HEK293T (cell line): ENCODE measurements at regions not wholly inside any gene's neighbourhood (a gene's known extent, or its start where the extent isn't known, plus 50 kb on each side); places are given as distances from the start of the nearest gene placed in this dataset.

Experiments used
- CTCF ChIA-PET: fragments of 350-600 bp; formaldehyde crosslinking; extraction: SDS; loops from one replicate; lab custom pipeline; 2021; ENCODE audit warnings: antibody characterized with exemption, inconsistent platforms; lab: Yijun Ruan, JAX
- POLR2A ChIA-PET: fragments of 350-600 bp; formaldehyde crosslinking; extraction: SDS; loops from one replicate; lab custom pipeline; 2020; ENCODE audit warnings: antibody characterized with exemption, inconsistent platforms; lab: Yijun Ruan, JAX
- DNase-seq: peaks from one replicate; pipeline ENCODE4 v3.0.0; 2012; ENCODE audit warnings: mixed read lengths; ENCODE audit errors: extremely low spot score
- ARNT ChIP-seq: fragments of 450-650 bp; IDR thresholded peaks from 2 replicates; pipeline ENCODE4 v1.6.1; 2017; ENCODE audit warnings: mild to moderate bottlenecking
- BHLHE40 ChIP-seq: fragments of 450-650 bp; IDR thresholded peaks from 2 replicates; pipeline ENCODE4 v1.6.1; 2016; ENCODE audit warnings: mild to moderate bottlenecking, moderate library complexity, borderline replicate concordance
- CTBP1 ChIP-seq: fragments of 450-650 bp; IDR thresholded peaks from 2 replicates; pipeline ENCODE4 v1.6.1; 2016; ENCODE audit warnings: borderline replicate concordance
- ELF4 ChIP-seq: fragments of 450-650 bp; IDR thresholded peaks from 2 replicates; pipeline ENCODE4 v1.6.1; 2017; ENCODE audit warnings: antibody characterized with exemption
- FOXA1 ChIP-seq: fragments of 450-650 bp; IDR thresholded peaks from 2 replicates; pipeline ENCODE4 v1.6.1; 2016; ENCODE audit warnings: mild to moderate bottlenecking
- FOXK2 ChIP-seq: fragments of 450-650 bp; IDR thresholded peaks from 2 replicates; pipeline ENCODE4 v1.6.1; 2016; ENCODE audit warnings: mild to moderate bottlenecking
- FOXM1 ChIP-seq: fragments of 450-650 bp; IDR thresholded peaks from 2 replicates; pipeline ENCODE4 v1.6.1; 2017; ENCODE audit warnings: mild to moderate bottlenecking, borderline replicate concordance
- HDGF ChIP-seq: fragments of 450-650 bp; IDR thresholded peaks from 2 replicates; pipeline ENCODE4 v1.6.1; 2017; ENCODE audit warnings: antibody characterized with exemption, borderline replicate concordance
- L3MBTL2 ChIP-seq: fragments of 450-650 bp; conservative IDR thresholded peaks from 2 replicates; pipeline ENCODE4 v1.6.1; 2016; ENCODE audit warnings: mild to moderate bottlenecking
- LEF1 ChIP-seq: fragments of 450-650 bp; IDR thresholded peaks from 2 replicates; pipeline ENCODE4 v1.6.1; 2017; ENCODE audit warnings: mild to moderate bottlenecking, borderline replicate concordance
- NFRKB ChIP-seq: fragments of 450-650 bp; IDR thresholded peaks from 2 replicates; pipeline ENCODE4 v1.6.1; 2016; ENCODE audit warnings: mild to moderate bottlenecking, moderate library complexity
- PKNOX1 ChIP-seq: fragments of 450-650 bp; IDR thresholded peaks from 2 replicates; pipeline ENCODE4 v1.6.1; 2016
- SP1 ChIP-seq: fragments of 450-650 bp; IDR thresholded peaks from 2 replicates; pipeline ENCODE4 v1.6.1; 2017
- SUZ12 ChIP-seq: fragments of 450-650 bp; IDR thresholded peaks from 2 replicates; pipeline ENCODE4 v1.6.1; 2016; ENCODE audit warnings: mild to moderate bottlenecking
- TARDBP ChIP-seq: fragments of 450-650 bp; IDR thresholded peaks from 2 replicates; pipeline ENCODE4 v1.6.1; 2016
- ZNF384 ChIP-seq: fragments of 450-650 bp; IDR thresholded peaks from 2 replicates; pipeline ENCODE4 v1.6.1; 2016

DNA sequence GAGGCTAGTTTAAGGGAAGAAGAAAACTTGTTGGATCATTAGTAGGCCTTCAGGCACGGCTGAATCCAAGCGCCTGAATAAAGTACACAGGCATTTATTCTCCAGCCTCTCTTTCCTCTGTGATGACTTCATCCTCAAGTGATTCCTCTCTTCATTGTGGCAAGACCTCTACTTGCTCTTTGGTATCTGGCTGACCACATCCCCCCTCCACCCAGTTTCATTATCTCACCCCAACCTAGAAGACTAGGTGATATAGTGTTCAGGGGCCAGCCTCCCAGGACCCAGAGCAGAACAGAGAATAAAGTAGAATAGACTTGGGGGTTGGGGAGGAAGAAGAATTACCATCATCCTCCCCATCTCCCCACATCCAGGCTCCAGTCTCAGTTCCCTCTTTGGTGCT is 189.3 kb downstream of the MIAT start:
- DNase-seq, result no peak
- ChIA-PET POLR2A (no interaction called here), CTCF (no interaction called here)
- TF ChIP-seq ZNF384 (no peak), ARNT (no peak), ELF4 (no peak), FOXK2 (no peak)

DNA sequence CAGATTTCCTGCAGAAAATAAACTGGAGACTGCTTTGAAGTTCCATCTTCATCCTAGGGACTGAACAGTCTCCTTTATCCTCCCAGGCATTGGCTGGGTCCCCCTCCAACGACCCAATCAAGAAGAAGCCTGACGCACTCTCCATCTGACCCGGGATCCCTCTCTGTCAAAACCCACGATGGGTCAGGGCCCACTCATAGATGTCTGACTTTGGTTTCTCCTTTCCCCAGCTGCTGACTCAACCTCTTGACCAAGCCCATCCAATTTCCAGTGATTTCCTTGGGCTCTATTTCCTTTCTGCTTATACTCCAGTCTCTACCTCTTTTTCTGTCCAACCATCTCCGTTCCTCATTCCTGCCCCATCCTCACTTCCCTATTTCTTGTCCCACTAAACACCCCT is 189.7 kb downstream of the MIAT start:
- DNase-seq, result no peak
- no peak for TF ChIP-seq ELF4
- TF ChIP-seq FOXM1, result no peak
- TF ChIP-seq L3MBTL2, result no peak
- no peak for TF ChIP-seq SP1
- no peak for TF ChIP-seq PKNOX1
- TF ChIP-seq CTBP1, result no peak
- no peak for TF ChIP-seq ZNF384
- no peak for TF ChIP-seq FOXA1
- no peak for TF ChIP-seq NFRKB
- TF ChIP-seq LEF1, result no peak
- no peak for TF ChIP-seq FOXK2
- TF ChIP-seq SUZ12, result no peak
- TF ChIP-seq HDGF, result no peak
- TF ChIP-seq BHLHE40, result no peak
- no peak for TF ChIP-seq ARNT
- TF ChIP-seq TARDBP, result no peak
- POLR2A ChIA-PET, result no interaction called here
- CTCF ChIA-PET, result no interaction called here

DNA sequence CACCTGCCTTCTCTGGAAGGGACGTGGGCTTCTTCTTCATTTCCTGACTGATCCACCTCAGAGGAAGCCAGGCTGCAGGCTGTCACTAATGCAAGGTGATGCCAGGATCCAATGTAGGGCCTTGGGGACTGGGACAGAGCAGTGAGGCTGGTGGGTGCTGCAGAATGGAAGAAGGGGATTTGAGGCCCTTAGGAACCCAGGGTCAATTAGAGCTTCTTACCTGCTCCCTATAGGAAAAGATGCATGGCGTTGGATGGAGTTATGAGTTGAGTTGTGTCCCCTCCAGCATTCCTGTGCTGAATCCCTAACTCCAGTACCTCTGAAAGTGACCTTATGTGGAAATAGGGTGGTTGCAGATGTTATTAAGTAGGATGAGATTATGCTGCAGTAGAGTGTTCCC is 190.4 kb downstream of the MIAT start:
- POLR2A ChIA-PET, result no interaction called here
- CTCF ChIA-PET, result interaction anchor here (0.7 kb wide), 1 partner anchor 14 kb away, joined by 3 read pairs; no protein-coding TSS in a partner anchor
- no peak for DNase-seq
- TF ChIP-seq ZNF384 (no peak), ELF4 (no peak), SUZ12 (no peak), PKNOX1 (no peak), NFRKB (no peak), L3MBTL2 (no peak), BHLHE40 (no peak), FOXA1 (no peak), CTBP1 (no peak), SP1 (no peak), ARNT (no peak), FOXM1 (no peak), FOXK2 (no peak), HDGF (no peak), LEF1 (no peak), TARDBP (no peak)

- TF ChIP-seq TARDBP, result no peak
- TF ChIP-seq PKNOX1, result no peak
- TF ChIP-seq CTBP1, result no peak
- no peak for TF ChIP-seq ARNT
- no peak for TF ChIP-seq HDGF
- no peak for TF ChIP-seq BHLHE40
- TF ChIP-seq SUZ12, result no peak
- TF ChIP-seq NFRKB, result no peak
- TF ChIP-seq ZNF384, result no peak
- TF ChIP-seq SP1, result no peak
- no peak for TF ChIP-seq ELF4
- no peak for TF ChIP-seq LEF1
- ChIA-PET POLR2A (no interaction called here), CTCF (interaction anchor here (0.7 kb wide), 1 partner anchor 15 kb away, joined by 3 read pairs; no protein-coding TSS in a partner anchor)
- DNase-seq, result no peak
Observed at GRCh38 chr22:26848244-26848920, 191.0 kb downstream of the MIAT start.

DNA sequence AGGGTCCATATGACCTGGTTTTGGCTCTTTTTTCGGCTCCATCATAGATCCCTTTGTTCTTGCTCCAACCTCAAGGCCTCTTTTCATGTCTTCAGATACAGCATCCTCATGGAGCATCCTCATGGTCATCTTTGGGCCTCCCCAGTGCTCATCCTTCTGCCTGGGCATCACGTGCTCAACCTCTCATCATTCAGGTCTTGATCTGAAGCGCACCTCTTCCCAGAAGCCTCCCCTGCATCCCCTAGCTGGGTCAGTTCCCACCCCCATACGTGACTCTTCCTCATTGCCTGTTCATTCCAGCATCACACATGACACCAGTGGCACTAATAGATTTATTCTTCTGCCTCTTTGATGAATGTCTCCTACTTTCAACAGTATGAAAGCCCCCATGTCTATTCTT is 192.2 kb downstream of the MIAT start:
- ChIA-PET POLR2A (no interaction called here), CTCF (no interaction called here)
- no peak for DNase-seq
- TF ChIP-seq SUZ12 (no peak), ARNT (no peak)

DNA sequence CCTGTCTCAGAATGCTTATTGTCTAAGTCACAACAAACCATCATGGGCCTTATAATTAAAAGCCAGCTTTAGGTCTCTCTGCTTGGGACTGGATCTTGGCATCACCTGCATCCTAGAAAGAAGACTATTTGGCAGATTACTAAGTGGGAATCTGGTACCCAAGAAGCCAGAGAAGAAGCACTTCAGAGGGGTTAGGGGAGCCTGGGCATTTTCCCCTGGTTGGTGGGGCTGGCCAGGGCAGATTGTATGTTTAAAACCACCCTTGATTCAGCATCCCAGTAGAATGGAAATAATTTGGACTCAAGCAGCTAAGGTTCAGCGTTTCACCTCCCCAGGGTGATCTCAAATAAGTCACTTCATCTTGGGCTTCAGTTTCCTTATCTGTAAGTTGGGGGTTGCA is 193.7 kb downstream of the MIAT start:
- ChIA-PET CTCF (no interaction called here), POLR2A (no interaction called here)
- no peak for TF ChIP-seq L3MBTL2
- TF ChIP-seq NFRKB, result no peak
- DNase-seq, result no peak
